ENCODE measurements at regions not wholly inside any gene's neighbourhood (a gene's known extent, or its start where the extent isn't known, plus 50 kb on each side); places are given as distances from the start of the nearest gene placed in this dataset.

GRCh38 chr5:166963596-166963995 lies 1327.8 kb upstream of the WWC1 start:
- no peak for DNase-seq (ENCODE audit: low spot score)

GRCh38 chr5:166977911-166978422 lies 1313.5 kb upstream of the WWC1 start:
- no peak for DNase-seq (ENCODE audit: low spot score)

- no peak for DNase-seq (ENCODE audit: low spot score)
Observed at GRCh38 chr5:166979307-166979895, 1312.0 kb upstream of the WWC1 start.

- no peak for DNase-seq (ENCODE audit: low spot score)
Observed at GRCh38 chr5:166980666-166981065, 1310.8 kb upstream of the WWC1 start.

- no peak for DNase-seq (ENCODE audit: low spot score)
Observed at GRCh38 chr5:166982226-166982625, 1309.2 kb upstream of the WWC1 start.

GRCh38 chr5:166991601-166992000 lies 1299.8 kb upstream of the WWC1 start:
- no peak for DNase-seq (ENCODE audit: low spot score)

- no peak for DNase-seq (ENCODE audit: low spot score)
Observed at GRCh38 chr5:166992108-166992507, 1299.3 kb upstream of the WWC1 start.

- DNase-seq (ENCODE audit: low spot score) = no peak
Observed at GRCh38 chr5:166992874-166993722, 1298.3 kb upstream of the WWC1 start.

- no peak for DNase-seq (ENCODE audit: low spot score)
Observed at GRCh38 chr5:166994226-166994625, 1297.2 kb upstream of the WWC1 start.

GRCh38 chr5:167001246-167001645 lies 1290.2 kb upstream of the WWC1 start:
- DNase-seq (ENCODE audit: low spot score) = no peak

GRCh38 chr5:167008705-167009104 lies 1282.7 kb upstream of the WWC1 start:
- no peak for DNase-seq (ENCODE audit: low spot score)

GRCh38 chr5:167011196-167011595 lies 1280.2 kb upstream of the WWC1 start:
- no peak for DNase-seq (ENCODE audit: low spot score)

GRCh38 chr5:167012123-167013034 lies 1279.1 kb upstream of the WWC1 start:
- no peak for DNase-seq (ENCODE audit: low spot score)

GRCh38 chr5:167014401-167015056 lies 1276.9 kb upstream of the WWC1 start:
- DNase-seq (ENCODE audit: low spot score) = no peak

GRCh38 chr5:167020418-167020817 lies 1271.0 kb upstream of the WWC1 start:
- no peak for DNase-seq (ENCODE audit: low spot score)

- no peak for DNase-seq (ENCODE audit: low spot score)
Observed at GRCh38 chr5:167029488-167029887, 1262.0 kb upstream of the WWC1 start.

- no peak for DNase-seq (ENCODE audit: low spot score)
Observed at GRCh38 chr5:167030500-167031120, 1260.8 kb upstream of the WWC1 start.

GRCh38 chr5:167036585-167036984 lies 1254.9 kb upstream of the WWC1 start:
- no peak for DNase-seq (ENCODE audit: low spot score)

- no peak for DNase-seq (ENCODE audit: low spot score)
Observed at GRCh38 chr5:167049043-167049663, 1242.3 kb upstream of the WWC1 start.

- DNase-seq (ENCODE audit: low spot score) = no peak
Observed at GRCh38 chr5:167049771-167050567, 1241.5 kb upstream of the WWC1 start.

Data from CD4-positive, alpha-beta T cell treated with Interleukin-2 at 100 ng/mL for 4 hours (primary cell).